ENCODE measurements at regions not wholly inside any gene's neighbourhood (a gene's known extent, or its start where the extent isn't known, plus 50 kb on each side); places are given as distances from the start of the nearest gene placed in this dataset.

DNA sequence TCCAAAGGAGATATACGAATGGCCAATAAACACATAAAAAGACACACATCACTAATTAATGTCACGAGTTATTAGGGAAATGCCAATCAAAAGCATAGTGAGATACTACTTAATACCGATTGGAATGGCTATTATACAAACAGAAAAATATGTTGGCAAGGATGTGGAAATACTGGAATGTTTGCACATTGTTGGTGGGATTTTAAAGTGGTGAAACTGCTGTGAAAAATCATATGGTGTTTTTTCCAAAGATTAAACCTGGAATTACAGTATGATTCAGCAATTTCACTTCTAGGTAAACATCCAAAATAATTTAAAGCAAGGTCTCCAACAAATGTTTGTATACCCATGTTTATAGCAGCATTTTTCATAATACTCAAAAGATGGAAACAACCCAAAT, 765.5 kb downstream of the VGLL3 start:
- DNase-seq (ENCODE audit: low read depth, low spot score) (no peak), FAIRE-seq (no peak), ATAC-seq (no peak)
- ChIA-PET SMC1A (ENCODE audit: uncharacterized antibody, unreplicated experiment) (no interaction called here), POLR2A (no interaction called here), CTCF (no interaction called here), RAD21 (ENCODE audit: unreplicated experiment) (no interaction called here)
- H3K9me3 ChIP-seq (replicated peaks; ENCODE audit: control insufficient read depth, insufficient read depth, low read length), result no peaks in the 10 kb centered on the region
- H2AFZ ChIP-seq (ENCODE audit: control insufficient read depth, low read depth, low read length), result no peak overlapping the region
- no TSS peak for BruUV-seq (replicated peaks)
- H3K79me2 ChIP-seq (ENCODE audit: control insufficient read depth, insufficient read depth, low read length), result no peaks in the 10 kb centered on the region
- WGBS (ENCODE audit: insufficient coverage, insufficient replicate concordance, low lambda C conversion rate, missing lambda C conversion rate), result 7% methylated on average over 3 of the region's 3 CpGs
- no peaks in the 10 kb centered on the region for H3K27me3 ChIP-seq (replicated peaks in 1 of 2; ENCODE audit: control insufficient read depth in 2 of 2, insufficient read depth in 2 of 2, low read length in 1 of 2)
- no peaks in the 10 kb centered on the region for H3K36me3 ChIP-seq (ENCODE audit: control insufficient read depth in 2 of 2, insufficient read depth in 2 of 2, low read length in 1 of 2)
- H3K9ac ChIP-seq (ENCODE audit: control insufficient read depth, insufficient read depth, low read length), result no peak overlapping the region
- no peaks in the 10 kb centered on the region for H3K4me1 ChIP-seq (ENCODE audit: control insufficient read depth, insufficient read depth, low read length)
- no peak overlapping the region for H3K4me2 ChIP-seq (ENCODE audit: control insufficient read depth, insufficient read depth)
- no peak overlapping the region for H3K4me3 ChIP-seq
- in situ Hi-C loops (cut with MboI), result no loop called here
- no peak overlapping the region for H3K27ac ChIP-seq (ENCODE audit: control insufficient read depth, insufficient read depth)
- TF ChIP-seq RAD51 (IDR thresholded peaks at IDR 0.05), result no peak
- TF ChIP-seq, protein P1, sequence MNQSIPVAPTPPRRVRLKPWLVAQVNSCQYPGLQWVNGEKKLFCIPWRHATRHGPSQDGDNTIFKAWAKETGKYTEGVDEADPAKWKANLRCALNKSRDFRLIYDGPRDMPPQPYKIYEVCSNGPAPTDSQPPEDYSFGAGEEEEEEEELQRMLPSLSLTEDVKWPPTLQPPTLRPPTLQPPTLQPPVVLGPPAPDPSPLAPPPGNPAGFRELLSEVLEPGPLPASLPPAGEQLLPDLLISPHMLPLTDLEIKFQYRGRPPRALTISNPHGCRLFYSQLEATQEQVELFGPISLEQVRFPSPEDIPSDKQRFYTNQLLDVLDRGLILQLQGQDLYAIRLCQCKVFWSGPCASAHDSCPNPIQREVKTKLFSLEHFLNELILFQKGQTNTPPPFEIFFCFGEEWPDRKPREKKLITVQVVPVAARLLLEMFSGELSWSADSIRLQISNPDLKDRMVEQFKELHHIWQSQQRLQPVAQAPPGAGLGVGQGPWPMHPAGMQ (IDR thresholded peaks at IDR 0.05; ENCODE audit: borderline replicate concordance), result no peak
- TF ChIP-seq IKZF1 (conservative IDR thresholded peaks at IDR 0.05), result no peak
- TF ChIP-seq BMI1 (IDR thresholded peaks at IDR 0.05; ENCODE audit: borderline replicate concordance), result no peak
- no peak for TF ChIP-seq NFXL1 (IDR thresholded peaks at IDR 0.05; ENCODE audit: borderline replicate concordance)
- TF ChIP-seq, protein P2, sequence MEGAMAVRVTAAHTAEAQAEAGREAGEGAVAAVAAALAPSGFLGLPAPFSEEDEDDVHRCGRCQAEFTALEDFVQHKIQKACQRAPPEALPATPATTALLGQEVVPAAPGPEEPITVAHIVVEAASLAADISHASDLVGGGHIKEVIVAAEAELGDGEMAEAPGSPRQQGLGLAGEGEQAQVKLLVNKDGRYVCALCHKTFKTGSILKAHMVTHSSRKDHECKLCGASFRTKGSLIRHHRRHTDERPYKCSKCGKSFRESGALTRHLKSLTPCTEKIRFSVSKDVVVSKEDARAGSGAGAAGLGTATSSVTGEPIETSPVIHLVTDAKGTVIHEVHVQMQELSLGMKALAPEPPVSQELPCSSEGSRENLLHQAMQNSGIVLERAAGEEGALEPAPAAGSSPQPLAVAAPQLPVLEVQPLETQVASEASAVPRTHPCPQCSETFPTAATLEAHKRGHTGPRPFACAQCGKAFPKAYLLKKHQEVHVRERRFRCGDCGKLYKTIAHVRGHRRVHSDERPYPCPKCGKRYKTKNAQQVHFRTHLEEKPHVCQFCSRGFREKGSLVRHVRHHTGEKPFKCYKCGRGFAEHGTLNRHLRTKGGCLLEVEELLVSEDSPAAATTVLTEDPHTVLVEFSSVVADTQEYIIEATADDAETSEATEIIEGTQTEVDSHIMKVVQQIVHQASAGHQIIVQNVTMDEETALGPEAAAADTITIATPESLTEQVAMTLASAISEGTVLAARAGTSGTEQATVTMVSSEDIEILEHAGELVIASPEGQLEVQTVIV (IDR thresholded peaks at IDR 0.05; ENCODE audit: borderline replicate concordance, partially characterized antibody), result no peak
- no peak for TF ChIP-seq ZNF622 (IDR thresholded peaks at IDR 0.05)
- TF ChIP-seq RUNX3 (IDR thresholded peaks at IDR 0.05; ENCODE audit: low read length), result no peak
- TF ChIP-seq CHD4 (IDR thresholded peaks at IDR 0.05), result no peak
- intact Hi-C loops (cut with micrococcal nuclease; ENCODE audit: unreplicated experiment), result no loop called here
- H4K20me1 ChIP-seq (ENCODE audit: control insufficient read depth, insufficient read depth), result no peaks in the 10 kb centered on the region
